Fibroblast of pulmonary artery (primary cell): ENCODE measurements at regions not wholly inside any gene's neighbourhood (a gene's known extent, or its start where the extent isn't known, plus 50 kb on each side); places are given as distances from the start of the nearest gene placed in this dataset.

Experiments
- DNase-seq: peaks from one replicate; pipeline ENCODE4 v3.0.0-alpha.2; 2010; ENCODE audit warnings: low read depth
- H3K4me3 ChIP-seq: replicated peaks from 2 replicates; pipeline ENCODE4 v1.5.1; 2011; ENCODE audit warnings: low read depth, mild to moderate bottlenecking, control low read depth, low read length, moderate library complexity
- TF ChIP-seq, protein P1 (sequence below): IDR thresholded peaks from 2 replicates; pipeline ENCODE4 v1.5.1; 2011; ENCODE audit warnings: mild to moderate bottlenecking, control low read depth, low read length, inconsistent platforms; ENCODE audit errors: missing control alignments

- no peak for DNase-seq
- no peak overlapping the region for H3K4me3 ChIP-seq
- TF ChIP-seq, protein P1, sequence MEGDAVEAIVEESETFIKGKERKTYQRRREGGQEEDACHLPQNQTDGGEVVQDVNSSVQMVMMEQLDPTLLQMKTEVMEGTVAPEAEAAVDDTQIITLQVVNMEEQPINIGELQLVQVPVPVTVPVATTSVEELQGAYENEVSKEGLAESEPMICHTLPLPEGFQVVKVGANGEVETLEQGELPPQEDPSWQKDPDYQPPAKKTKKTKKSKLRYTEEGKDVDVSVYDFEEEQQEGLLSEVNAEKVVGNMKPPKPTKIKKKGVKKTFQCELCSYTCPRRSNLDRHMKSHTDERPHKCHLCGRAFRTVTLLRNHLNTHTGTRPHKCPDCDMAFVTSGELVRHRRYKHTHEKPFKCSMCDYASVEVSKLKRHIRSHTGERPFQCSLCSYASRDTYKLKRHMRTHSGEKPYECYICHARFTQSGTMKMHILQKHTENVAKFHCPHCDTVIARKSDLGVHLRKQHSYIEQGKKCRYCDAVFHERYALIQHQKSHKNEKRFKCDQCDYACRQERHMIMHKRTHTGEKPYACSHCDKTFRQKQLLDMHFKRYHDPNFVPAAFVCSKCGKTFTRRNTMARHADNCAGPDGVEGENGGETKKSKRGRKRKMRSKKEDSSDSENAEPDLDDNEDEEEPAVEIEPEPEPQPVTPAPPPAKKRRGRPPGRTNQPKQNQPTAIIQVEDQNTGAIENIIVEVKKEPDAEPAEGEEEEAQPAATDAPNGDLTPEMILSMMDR: no peak
These were observed 81.5 kb upstream of the ARL4C start for GRCh38 chr2:234578389-234578788.

DNA sequence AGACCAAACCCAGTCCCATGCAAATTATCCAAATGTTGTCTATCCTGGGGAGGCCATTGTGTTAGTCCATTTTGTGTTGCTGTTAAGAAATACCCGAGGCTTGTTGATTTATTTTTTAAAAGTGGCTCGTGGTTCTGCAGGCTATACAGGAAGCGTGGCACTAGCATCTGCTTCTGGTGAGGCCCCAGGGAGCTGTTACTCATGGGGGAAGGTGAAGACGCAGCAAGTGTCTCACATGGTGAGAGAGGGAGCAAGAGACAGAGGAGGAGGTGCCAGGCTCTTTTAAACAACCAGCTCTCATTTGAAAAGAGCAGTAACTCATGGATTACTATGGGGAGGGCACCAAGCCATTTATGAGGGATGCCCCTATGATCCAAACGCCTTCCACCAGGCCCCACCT, 80.3 kb upstream of the ARL4C start:
- TF ChIP-seq, protein P1: no peak
- no peak overlapping the region for H3K4me3 ChIP-seq
- no peak for DNase-seq

GRCh38 chr2:234571620-234572407, 74.9 kb upstream of the ARL4C start:
- DNase-seq: no peak
- TF ChIP-seq, protein P1: no peak
- no peak overlapping the region for H3K4me3 ChIP-seq

GRCh38 chr2:234570476-234570875, 73.6 kb upstream of the ARL4C start:
- TF ChIP-seq, protein P1: no peak
- no peak overlapping the region for H3K4me3 ChIP-seq
- DNase-seq: no peak

DNA sequence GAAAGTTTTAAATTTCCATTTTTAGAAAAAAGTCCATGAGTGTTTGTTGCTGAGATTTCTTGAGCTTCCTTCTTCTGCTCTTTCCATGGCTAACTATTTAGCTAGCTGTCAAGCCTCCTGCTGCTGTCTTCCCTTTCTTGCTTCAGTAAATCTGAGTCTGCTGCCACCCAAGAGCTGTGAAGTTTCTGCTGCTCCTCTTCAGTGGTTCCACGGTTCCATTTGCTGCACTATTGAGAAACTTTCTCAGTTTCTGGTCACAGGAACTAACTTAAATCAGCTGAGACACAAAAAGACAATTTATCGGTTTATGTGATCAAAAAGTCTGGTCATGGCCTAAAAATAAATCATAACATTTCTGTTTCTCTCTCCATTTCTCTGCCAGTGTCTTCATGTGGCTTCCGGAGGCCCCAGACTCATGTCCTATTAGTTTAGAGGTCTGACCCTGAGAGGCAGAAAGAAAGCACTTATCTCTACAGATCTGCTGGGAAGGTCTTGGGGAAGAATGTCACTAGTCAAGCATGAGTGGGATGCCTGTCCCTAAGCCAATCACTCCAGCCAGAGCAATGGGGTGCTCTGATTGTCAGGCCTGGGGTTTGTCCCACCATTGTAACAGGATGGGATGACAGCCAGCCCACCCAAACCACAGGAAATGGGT, 73.0 kb upstream of the ARL4C start:
- TF ChIP-seq, protein P1: no peak
- DNase-seq: no peak
- no peak overlapping the region for H3K4me3 ChIP-seq

- DNase-seq: no peak
- H3K4me3 ChIP-seq: no peak overlapping the region
- TF ChIP-seq, protein P1: no peak
These were observed 69.7 kb upstream of the ARL4C start for GRCh38 chr2:234566622-234567021.
